ENCODE measurements at regions not wholly inside any gene's neighbourhood (a gene's known extent, or its start where the extent isn't known, plus 50 kb on each side); places are given as distances from the start of the nearest gene placed in this dataset.

DNA sequence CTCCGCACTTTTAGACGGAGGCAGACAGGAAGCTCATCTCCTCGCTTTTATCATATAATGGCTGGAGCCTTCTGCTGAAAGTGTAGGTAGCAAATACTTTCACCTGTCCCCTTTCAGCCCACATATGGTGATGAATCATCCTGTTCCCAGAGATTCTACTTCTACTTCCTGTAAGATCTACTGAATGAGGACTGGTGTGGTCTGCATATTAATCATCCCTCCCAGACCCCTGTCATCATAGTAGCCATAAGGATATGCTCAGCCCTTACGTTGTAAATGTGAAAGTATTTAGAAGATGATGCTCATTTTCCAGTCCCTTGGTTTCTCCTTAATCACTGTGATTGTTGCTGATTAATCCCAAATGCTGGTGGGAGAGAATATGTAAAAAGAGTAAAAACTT, 268.2 kb upstream of the GRIP1 start:
- no peak for DNase-seq (ENCODE audit: low read depth, low spot score)
- CTCF ChIA-PET = no interaction called here
- TF ChIP-seq CTCF (IDR thresholded peaks at IDR 0.05; ENCODE audit: insufficient read depth, low read length, missing control alignments) = no peak
- H3K4me3 ChIP-seq (ENCODE audit: low read depth, low read length) = no peak overlapping the region
- POLR2A ChIA-PET = no interaction called here

DNA sequence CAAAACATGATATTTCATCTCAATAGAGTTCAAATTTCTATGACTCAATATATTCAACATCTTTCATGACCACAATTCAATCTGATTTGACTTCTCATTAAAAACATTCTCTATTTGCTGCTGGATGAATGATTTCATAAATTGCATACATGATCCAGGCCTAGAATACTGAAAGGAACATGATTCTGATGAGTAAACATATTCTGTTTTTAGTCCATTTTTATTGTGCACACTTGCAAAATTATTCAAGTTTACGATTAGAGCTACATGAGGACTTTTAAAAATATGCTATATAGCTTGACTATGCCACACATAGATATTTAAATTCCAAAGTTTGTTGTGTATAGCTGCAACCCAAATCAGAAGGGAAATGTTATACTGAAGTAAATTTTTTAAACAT, 273.8 kb upstream of the GRIP1 start:
- no peak for DNase-seq (ENCODE audit: low read depth, low spot score)
- CTCF ChIA-PET = no interaction called here
- POLR2A ChIA-PET = no interaction called here
- TF ChIP-seq CTCF (IDR thresholded peaks at IDR 0.05; ENCODE audit: insufficient read depth, low read length, missing control alignments) = no peak
- H3K4me3 ChIP-seq (ENCODE audit: low read depth, low read length) = no peak overlapping the region

GRCh38 chr12:66956300-66956699, 277.4 kb upstream of the GRIP1 start:
- POLR2A ChIA-PET = no interaction called here
- CTCF ChIA-PET = no interaction called here
- DNase-seq (ENCODE audit: low read depth, low spot score) = no peak
- TF ChIP-seq CTCF (IDR thresholded peaks at IDR 0.05; ENCODE audit: insufficient read depth, low read length, missing control alignments) = no peak
- H3K4me3 ChIP-seq (ENCODE audit: low read depth, low read length) = no peak overlapping the region

DNA sequence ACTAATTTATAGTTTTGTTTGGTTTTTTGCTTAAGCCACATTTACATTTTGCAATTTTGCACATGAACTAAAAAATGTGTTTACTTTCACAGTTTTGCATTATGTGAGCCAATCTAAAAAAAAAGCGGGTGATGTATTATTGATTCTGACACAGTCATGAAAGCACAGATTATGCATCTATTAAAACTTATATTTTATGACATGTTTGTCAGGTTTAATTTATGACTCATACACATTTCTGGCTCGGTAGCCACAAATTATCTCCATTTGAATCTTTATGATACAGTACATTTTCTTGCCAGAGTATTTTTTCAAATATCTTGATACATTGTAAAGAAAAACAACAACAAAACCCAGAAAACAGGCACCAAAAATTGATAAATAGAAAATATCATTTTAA, 280.4 kb upstream of the GRIP1 start:
- POLR2A ChIA-PET = no interaction called here
- CTCF ChIA-PET = no interaction called here

GRCh38 chr12:66960006-66960405, 281.1 kb upstream of the GRIP1 start:
- CTCF ChIA-PET = no interaction called here
- no peak for DNase-seq (ENCODE audit: low read depth, low spot score)
- H3K4me3 ChIP-seq (ENCODE audit: low read depth, low read length) = no peak overlapping the region
- POLR2A ChIA-PET = no interaction called here
- no peak for TF ChIP-seq CTCF (IDR thresholded peaks at IDR 0.05; ENCODE audit: insufficient read depth, low read length, missing control alignments)

More for the DNA sequence above, 280.4 kb upstream of the GRIP1 start:
- no peak for DNase-seq (ENCODE audit: low read depth, low spot score)
- H3K4me3 ChIP-seq (ENCODE audit: low read depth, low read length) = no peak overlapping the region
- TF ChIP-seq CTCF (IDR thresholded peaks at IDR 0.05; ENCODE audit: insufficient read depth, low read length, missing control alignments) = no peak

DNA sequence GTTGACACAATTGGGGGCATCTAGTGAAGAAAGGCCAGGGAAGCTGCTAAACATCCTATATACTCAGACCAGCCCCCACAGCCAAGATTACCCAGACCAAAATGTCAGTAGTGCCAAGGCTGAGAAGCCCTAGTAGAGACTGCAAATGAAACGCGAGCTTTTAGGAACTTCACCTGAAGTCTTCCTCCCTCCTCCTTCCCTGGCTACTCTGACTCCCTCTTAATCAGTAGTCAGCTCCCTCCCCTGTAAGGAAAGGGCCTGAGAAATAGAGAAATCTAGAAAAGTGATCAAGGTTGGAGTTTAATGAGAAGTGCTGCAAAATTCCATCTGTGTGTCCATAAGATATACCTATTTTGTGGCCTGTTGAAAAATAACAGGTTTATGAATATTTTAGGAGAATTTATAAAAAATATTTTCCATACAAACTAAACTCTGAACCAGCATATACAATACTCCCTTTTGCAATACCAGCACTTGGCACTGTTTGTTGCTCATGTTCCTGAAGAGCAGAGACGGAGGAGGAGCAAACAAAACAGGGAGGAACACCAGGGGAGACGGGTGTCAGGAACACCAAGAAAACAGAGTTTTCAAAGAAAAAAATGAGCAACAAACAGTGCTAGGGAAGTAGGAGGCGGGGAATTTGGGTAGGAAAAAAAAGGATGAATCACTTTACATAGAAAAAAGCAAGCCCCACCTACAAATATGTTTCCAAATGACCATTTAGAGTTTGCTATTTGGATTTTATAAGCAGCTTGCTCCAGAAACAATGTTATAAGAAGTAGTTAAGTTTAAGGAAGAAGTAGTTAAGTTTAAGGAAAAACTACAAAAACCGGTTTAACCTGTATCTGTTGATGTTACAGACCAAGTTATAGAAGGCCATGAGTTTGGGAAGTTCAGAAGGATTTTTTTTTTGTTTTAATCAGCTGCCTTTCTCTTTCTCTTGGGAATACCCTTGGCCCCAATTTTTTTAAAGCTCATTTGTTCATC, 282.1 kb upstream of the GRIP1 start:
- ChIA-PET POLR2A (no interaction called here), CTCF (no interaction called here)
- no peak overlapping the region for H3K4me3 ChIP-seq (ENCODE audit: low read depth, low read length)
- no peak for DNase-seq (ENCODE audit: low read depth, low spot score)
- TF ChIP-seq CTCF (IDR thresholded peaks at IDR 0.05; ENCODE audit: insufficient read depth, low read length, missing control alignments) = no peak
